HG03135 (cell line): ENCODE measurements at regions not wholly inside any gene's neighbourhood (a gene's known extent, or its start where the extent isn't known, plus 50 kb on each side); places are given as distances from the start of the nearest gene placed in this dataset.
"Not testable (repeated sequence)": the region's sequence is repeated elsewhere in the genome, so short reads cannot be mapped to it uniquely, and the experiment has no call there.

Experiments
- ATAC-seq: cut with Tn5 transposase; IDR thresholded peaks from one replicate; pipeline ENCODE4 v1.9.1; 2021; ENCODE audit warnings: mild to moderate bottlenecking, moderate library complexity; ENCODE audit not compliant: unreplicated experiment

- no peak for ATAC-seq
Measured at GRCh38 chr18:8882632-8883408, 177.5 kb downstream of the MTCL1 start.

- ATAC-seq, result no peak
Measured at GRCh38 chr18:8883409-8883668, 178.0 kb downstream of the MTCL1 start.

GRCh38 chr18:8887877-8888276 lies 182.5 kb downstream of the MTCL1 start:
- not testable (repeated sequence) for ATAC-seq

GRCh38 chr18:8889489-8889888 lies 184.1 kb downstream of the MTCL1 start:
- no peak for ATAC-seq

GRCh38 chr18:8890503-8890902 lies 185.1 kb downstream of the MTCL1 start:
- not testable (repeated sequence) for ATAC-seq

GRCh38 chr18:8890957-8891464 lies 185.7 kb downstream of the MTCL1 start:
- no peak for ATAC-seq

GRCh38 chr18:8893221-8893620 lies 187.9 kb downstream of the MTCL1 start:
- ATAC-seq, result no peak

- no peak for ATAC-seq
Measured at GRCh38 chr18:8893628-8894231, 188.4 kb downstream of the MTCL1 start.

GRCh38 chr18:8894823-8895222 lies 189.5 kb downstream of the MTCL1 start:
- no peak for ATAC-seq

- ATAC-seq, result no peak
Measured at GRCh38 chr18:8895341-8895740, 190.0 kb downstream of the MTCL1 start.

GRCh38 chr18:8895987-8896619 lies 190.7 kb downstream of the MTCL1 start:
- ATAC-seq, result no peak

- no peak for ATAC-seq
Measured at GRCh38 chr18:8899000-8899399, 193.6 kb downstream of the MTCL1 start.

GRCh38 chr18:8900552-8900951 lies 195.2 kb downstream of the MTCL1 start:
- no peak for ATAC-seq

GRCh38 chr18:8901019-8901418 lies 195.7 kb downstream of the MTCL1 start:
- ATAC-seq, result no peak

- ATAC-seq, result no peak
Measured at GRCh38 chr18:8904316-8904715, 198.2 kb upstream of the NDUFV2 start.

GRCh38 chr18:8908792-8909510 lies 193.5 kb upstream of the NDUFV2 start:
- ATAC-seq, result no peak

GRCh38 chr18:8910186-8910822 lies 192.2 kb upstream of the NDUFV2 start:
- no peak for ATAC-seq

- no peak for ATAC-seq
Measured at GRCh38 chr18:8910843-8911242, 191.7 kb upstream of the NDUFV2 start.

- ATAC-seq, result peak; percentile 35
Measured at GRCh38 chr18:8911408-8912340, 190.8 kb upstream of the NDUFV2 start.
